HG03025 (cell line): ENCODE measurements at regions not wholly inside any gene's neighbourhood (a gene's known extent, or its start where the extent isn't known, plus 50 kb on each side); places are given as distances from the start of the nearest gene placed in this dataset.
"Not testable (repeated sequence)": the region's sequence is repeated elsewhere in the genome, so short reads cannot be mapped to it uniquely, and the experiment has no call there.

Experiments
- ATAC-seq: cut with Tn5 transposase; IDR thresholded peaks from one replicate; pipeline ENCODE4 v1.9.1; 2021; ENCODE audit warnings: mild to moderate bottlenecking, moderate library complexity; ENCODE audit not compliant: unreplicated experiment, low FRiP score

- no peak for ATAC-seq
Measured at GRCh38 chr2:3039188-3040065, 338.2 kb downstream of the EIPR1 start.

GRCh38 chr2:3038636-3039035 lies 339.0 kb downstream of the EIPR1 start:
- ATAC-seq = no peak

GRCh38 chr2:3037196-3038194 lies 340.1 kb downstream of the EIPR1 start:
- ATAC-seq = no peak

- no peak for ATAC-seq
Measured at GRCh38 chr2:3036432-3037125, 341.0 kb downstream of the EIPR1 start.

GRCh38 chr2:3035385-3036050 lies 342.1 kb downstream of the EIPR1 start:
- ATAC-seq = no peak

- no peak for ATAC-seq
Measured at GRCh38 chr2:3034856-3035255, 342.8 kb downstream of the EIPR1 start.

GRCh38 chr2:3034396-3034795 lies 343.2 kb downstream of the EIPR1 start:
- ATAC-seq = no peak

GRCh38 chr2:3033315-3033714 lies 344.3 kb downstream of the EIPR1 start:
- no peak for ATAC-seq

GRCh38 chr2:3030791-3031190 lies 346.8 kb downstream of the EIPR1 start:
- ATAC-seq = not testable (repeated sequence)

GRCh38 chr2:3025984-3026383 lies 351.6 kb downstream of the EIPR1 start:
- ATAC-seq = no peak

GRCh38 chr2:3025261-3025660 lies 352.4 kb downstream of the EIPR1 start:
- no peak for ATAC-seq

- ATAC-seq = no peak
Measured at GRCh38 chr2:3024401-3024935, 353.1 kb downstream of the EIPR1 start.

GRCh38 chr2:3023531-3023930 lies 354.1 kb downstream of the EIPR1 start:
- no peak for ATAC-seq

- ATAC-seq = no peak
Measured at GRCh38 chr2:3022841-3023372, 354.7 kb downstream of the EIPR1 start.

GRCh38 chr2:3021720-3022119 lies 355.9 kb downstream of the EIPR1 start:
- ATAC-seq = no peak

- ATAC-seq = no peak
Measured at GRCh38 chr2:3010001-3010400, 367.6 kb downstream of the EIPR1 start.

GRCh38 chr2:3009483-3009882 lies 368.1 kb downstream of the EIPR1 start:
- ATAC-seq = no peak

GRCh38 chr2:3009005-3009404 lies 368.6 kb downstream of the EIPR1 start:
- ATAC-seq = no peak

GRCh38 chr2:3008561-3008960 lies 369.1 kb downstream of the EIPR1 start:
- ATAC-seq = no peak

- no peak for ATAC-seq
Measured at GRCh38 chr2:3007135-3007534, 370.5 kb downstream of the EIPR1 start.
